ENCODE measurements at regions not wholly inside any gene's neighbourhood (a gene's known extent, or its start where the extent isn't known, plus 50 kb on each side); places are given as distances from the start of the nearest gene placed in this dataset.

GRCh38 chr3:43790060-43790459 lies 99.3 kb downstream of the ABHD5 start:
- DNase-seq (ENCODE audit: low spot score): peak; percentile 47
- no peak overlapping the region for H3K27ac ChIP-seq
- H3K4me3 ChIP-seq: no peak overlapping the region
- TF ChIP-seq CTCF (IDR thresholded peaks at IDR 0.05): no peak

GRCh38 chr3:43790476-43790875 lies 99.7 kb downstream of the ABHD5 start:
- H3K27ac ChIP-seq: no peak overlapping the region
- no peak for TF ChIP-seq CTCF (IDR thresholded peaks at IDR 0.05)
- no peak overlapping the region for H3K4me3 ChIP-seq
- DNase-seq (ENCODE audit: low spot score): no peak

- Histone ChIP-seq H3K4me3 (no peak overlapping the region), H3K27ac (no peak overlapping the region)
- DNase-seq (ENCODE audit: low spot score): no peak
- no peak for TF ChIP-seq CTCF (IDR thresholded peaks at IDR 0.05)
Observed at GRCh38 chr3:43791246-43791645, 100.5 kb downstream of the ABHD5 start.

- no peak for TF ChIP-seq CTCF (IDR thresholded peaks at IDR 0.05)
- H3K27ac ChIP-seq: no peak overlapping the region
- no peak for DNase-seq (ENCODE audit: low spot score)
- no peak overlapping the region for H3K4me3 ChIP-seq
Observed at GRCh38 chr3:43792904-43793303, 102.2 kb downstream of the ABHD5 start.

GRCh38 chr3:43793648-43794372 lies 103.1 kb downstream of the ABHD5 start:
- no peak for DNase-seq (ENCODE audit: low spot score)
- no peak overlapping the region for H3K4me3 ChIP-seq
- TF ChIP-seq CTCF (IDR thresholded peaks at IDR 0.05): no peak
- no peak overlapping the region for H3K27ac ChIP-seq

- no peak overlapping the region for H3K27ac ChIP-seq
- H3K4me3 ChIP-seq: no peak overlapping the region
- no peak for DNase-seq (ENCODE audit: low spot score)
- no peak for TF ChIP-seq CTCF (IDR thresholded peaks at IDR 0.05)
Observed at GRCh38 chr3:43794776-43795175, 104.0 kb downstream of the ABHD5 start.

GRCh38 chr3:43795491-43795890 lies 104.8 kb downstream of the ABHD5 start:
- Histone ChIP-seq H3K27ac (no peak overlapping the region), H3K4me3 (no peak overlapping the region)
- no peak for TF ChIP-seq CTCF (IDR thresholded peaks at IDR 0.05)
- no peak for DNase-seq (ENCODE audit: low spot score)

All from coronary artery (tissue), 2 donors.